H1 (cell line): ENCODE measurements at regions not wholly inside any gene's neighbourhood (a gene's known extent, or its start where the extent isn't known, plus 50 kb on each side); places are given as distances from the start of the nearest gene placed in this dataset.

ENCODE experiments used
- CTCF ChIA-PET: fragments of 300-600 bp; sonication (Branson Sonifier 250); formaldehyde crosslinking; loops from one replicate; lab custom pipeline; 2021; ENCODE audit not compliant: partially characterized antibody; lab: Charles Lee
- POLR2A ChIA-PET: fragments of 300-600 bp; sonication (Branson Sonifier 250); formaldehyde crosslinking; loops from one replicate; lab custom pipeline; 2021; ENCODE audit warnings: inconsistent platforms; ENCODE audit not compliant: partially characterized antibody; lab: Charles Lee
- DNase-seq, 2 experiments: peaks; one replicate each; pipeline versions ENCODE4 v3.0.0 to v3.0.0-alpha.2; 2010 to 2022; ENCODE audit warnings: low spot score in 2 of 2, low read depth in 1 of 2, mixed read lengths in 1 of 2
- FAIRE-seq: peaks from 2 replicates; lab custom pipeline; 2011; peaks lifted over from hg19 to GRCh38; lab: Jason Lieb, UNC
- H2AFZ ChIP-seq: 2 replicates; pipeline ENCODE4 v1.8.1; 2012; ENCODE audit warnings: low read length, inconsistent platforms
- H2AK5ac ChIP-seq: 2 replicates; pipeline ENCODE4 v1.6.1; 2013; ENCODE audit warnings: low read depth, low read length
- H2BK120ac ChIP-seq: replicated peaks from 2 replicates; pipeline ENCODE3; 2013; ENCODE audit warnings: low read depth, low read length, inconsistent platforms
- H2BK12ac ChIP-seq: 2 replicates; pipeline ENCODE4 v1.6.1; 2013; ENCODE audit warnings: low read depth, low read length
- H2BK15ac ChIP-seq: 2 replicates; pipeline ENCODE4 v1.6.1; 2013; ENCODE audit warnings: low read length
- H2BK20ac ChIP-seq: 2 replicates; pipeline ENCODE4 v1.6.1; 2013; ENCODE audit warnings: low read length
- H2BK5ac ChIP-seq: 2 replicates; pipeline ENCODE4 v1.6.1; 2013; ENCODE audit warnings: low read depth, low read length
- H3K14ac ChIP-seq: 2 replicates; pipeline ENCODE4 v1.6.1; 2013; ENCODE audit warnings: inconsistent platforms; ENCODE audit not compliant: insufficient read length
- H3K18ac ChIP-seq: 2 replicates; pipeline ENCODE4 v1.6.1; 2013; ENCODE audit warnings: low read length; ENCODE audit errors: extremely low read depth
- H3K23ac ChIP-seq: 2 replicates; pipeline ENCODE4 v1.6.1; 2013; ENCODE audit warnings: inconsistent platforms; ENCODE audit not compliant: insufficient read length
- H3K23me2 ChIP-seq: 2 replicates; pipeline ENCODE4 v1.6.1; 2013; ENCODE audit warnings: low read depth, low read length
- H3K27ac ChIP-seq: 2 replicates; pipeline ENCODE4 v1.6.1; 2011; ENCODE audit warnings: low read depth, low read length, inconsistent platforms
- H3K27me3 ChIP-seq, 4 experiments: replicated peaks in 1 of 4; 1 replicate in 1 of 4; 2 replicates in 3 of 4; pipeline versions ENCODE4 v1.6.1 to v1.8.1; 2011 to 2013; ENCODE audit warnings: low read length in 3 of 4, mild to moderate bottlenecking in 3 of 4, inconsistent platforms in 2 of 4, mixed read lengths in 2 of 4, moderate library complexity in 1 of 4; ENCODE audit not compliant: control insufficient read depth in 3 of 4, insufficient read depth in 3 of 4; ENCODE audit errors: extremely low read depth in 1 of 4
- H3K36me3 ChIP-seq, 4 experiments: 2 replicates each; pipeline versions ENCODE4 v1.6.1 to v1.8.1; 2011 to 2013; ENCODE audit warnings: mild to moderate bottlenecking in 4 of 4, low read length in 3 of 4, moderate library complexity in 2 of 4, control low read depth in 1 of 4, inconsistent platforms in 1 of 4; ENCODE audit not compliant: insufficient read depth in 4 of 4, control insufficient read depth in 2 of 4
- H3K4ac ChIP-seq: replicated peaks from 2 replicates; pipeline ENCODE3; 2013; ENCODE audit warnings: low read length, low read depth, mixed read lengths, inconsistent platforms; ENCODE audit not compliant: insufficient read length
- H3K4me1 ChIP-seq, 4 experiments: replicated peaks in 1 of 4; 1 replicate in 1 of 4; 2 replicates in 3 of 4; pipeline versions ENCODE4 v1.6.1 to v1.8.1; 2011 to 2013; ENCODE audit warnings: low read length in 3 of 4, inconsistent platforms in 2 of 4, mixed read lengths in 1 of 4; ENCODE audit not compliant: insufficient read depth in 4 of 4, control insufficient read depth in 3 of 4
- H3K4me2 ChIP-seq, 2 experiments: 2 replicates each; pipeline versions ENCODE4 v1.6.1 to v1.8.1; 2011 to 2013; ENCODE audit warnings: low read depth in 2 of 2, low read length in 2 of 2, control low read depth in 1 of 2, inconsistent platforms in 1 of 2, mild to moderate bottlenecking in 1 of 2; ENCODE audit not compliant: insufficient read depth in 1 of 2
- H3K4me3 ChIP-seq, 4 experiments: fragments of 200-600, 300-600 bp in 1 of 4; sonication (generic), shearing (Covaris generic), sonication (Bioruptor Twin) in 1 of 4; 2 replicates each; pipeline versions ENCODE4 v1.5.1 to v1.8.1; 2011 to 2016; ENCODE audit warnings: low read length in 4 of 4, low read depth in 3 of 4, control low read depth in 2 of 4, inconsistent platforms in 2 of 4, mild to moderate bottlenecking in 2 of 4, mixed read lengths in 1 of 4, moderate library complexity in 1 of 4; ENCODE audit not compliant: insufficient read depth in 2 of 4; ENCODE audit errors: extremely low read depth in 1 of 4
- H3K56ac ChIP-seq: replicated peaks from 2 replicates; pipeline ENCODE3; 2013; ENCODE audit warnings: low read depth, mild to moderate bottlenecking, mixed read lengths, low read length, inconsistent platforms; ENCODE audit not compliant: insufficient read length
- H3K79me1 ChIP-seq: 2 replicates; pipeline ENCODE4 v1.6.1; 2013; ENCODE audit warnings: low read depth, low read length, control low read depth
- H3K79me2 ChIP-seq, 2 experiments: 2 replicates each; pipeline versions ENCODE4 v1.6.1 to v1.8.1; 2012 to 2013; ENCODE audit warnings: low read length in 2 of 2, mild to moderate bottlenecking in 2 of 2, inconsistent platforms in 1 of 2; ENCODE audit not compliant: insufficient read depth in 2 of 2, control insufficient read depth in 1 of 2
- H3K9ac ChIP-seq, 4 experiments: replicated peaks in 1 of 4; 1 replicate in 1 of 4; 2 replicates in 3 of 4; pipeline versions ENCODE4 v1.6.1 to v1.8.1; 2011 to 2013; ENCODE audit warnings: low read depth in 3 of 4, low read length in 3 of 4, control low read depth in 2 of 4, mild to moderate bottlenecking in 2 of 4, moderate library complexity in 2 of 4, inconsistent platforms in 1 of 4; ENCODE audit errors: extremely low read depth in 1 of 4
- H3K9me3 ChIP-seq, 2 experiments: 2 replicates each; pipeline versions ENCODE4 v1.6.1 to v1.8.1; 2012 to 2013; ENCODE audit warnings: mild to moderate bottlenecking in 2 of 2, moderate library complexity in 2 of 2, control low read depth in 1 of 2, inconsistent platforms in 1 of 2, low read depth in 1 of 2, low read length in 1 of 2, mixed read lengths in 1 of 2; ENCODE audit not compliant: insufficient read depth in 2 of 2
- H4K20me1 ChIP-seq, 2 experiments: replicated peaks in 1 of 2; 2 replicates each; pipeline versions ENCODE3 to v1.8.1; 2011 to 2013; ENCODE audit warnings: inconsistent platforms in 2 of 2, low read length in 2 of 2, mild to moderate bottlenecking in 1 of 2; ENCODE audit not compliant: insufficient read depth in 2 of 2, control insufficient read depth in 1 of 2
- H4K5ac ChIP-seq: 2 replicates; pipeline ENCODE4 v1.6.1; 2013; ENCODE audit warnings: low read length, low read depth, mixed read lengths, inconsistent platforms; ENCODE audit not compliant: insufficient read length
- H4K8ac ChIP-seq: 2 replicates; pipeline ENCODE4 v1.8.0; 2013; ENCODE audit warnings: mild to moderate bottlenecking, moderate library complexity, low read length, inconsistent platforms; ENCODE audit not compliant: insufficient read depth; ENCODE audit errors: extremely low read depth
- H4K91ac ChIP-seq: replicated peaks from 2 replicates; pipeline ENCODE3; 2013; ENCODE audit warnings: low read length, mixed read lengths, inconsistent platforms; ENCODE audit not compliant: insufficient read length
- TCF12 ChIP-seq: IDR thresholded peaks from 2 replicates; pipeline ENCODE4 v1.6.1; 2011; ENCODE audit warnings: low read depth, mild to moderate bottlenecking, low read length
- WGBS, 2 experiments: shearing (Covaris generic) in 1 of 2; methylation state at CpG; one replicate each; pipeline versions ENCODE4 v1.1.6 to v1.1.7; 2013 to 2015; ENCODE audit warnings: low lambda C conversion rate in 2 of 2, mixed read lengths in 2 of 2, inconsistent platforms in 1 of 2, low coverage in 1 of 2, missing lambda C conversion rate in 1 of 2; ENCODE audit not compliant: insufficient replicate concordance in 2 of 2, insufficient coverage in 1 of 2, insufficient read length in 1 of 2; ENCODE audit errors: extremely low coverage in 1 of 2, missing lambda C conversion rate in 1 of 2; 5-methylcytosine and 5-hydroxymethylcytosine counted together

DNA sequence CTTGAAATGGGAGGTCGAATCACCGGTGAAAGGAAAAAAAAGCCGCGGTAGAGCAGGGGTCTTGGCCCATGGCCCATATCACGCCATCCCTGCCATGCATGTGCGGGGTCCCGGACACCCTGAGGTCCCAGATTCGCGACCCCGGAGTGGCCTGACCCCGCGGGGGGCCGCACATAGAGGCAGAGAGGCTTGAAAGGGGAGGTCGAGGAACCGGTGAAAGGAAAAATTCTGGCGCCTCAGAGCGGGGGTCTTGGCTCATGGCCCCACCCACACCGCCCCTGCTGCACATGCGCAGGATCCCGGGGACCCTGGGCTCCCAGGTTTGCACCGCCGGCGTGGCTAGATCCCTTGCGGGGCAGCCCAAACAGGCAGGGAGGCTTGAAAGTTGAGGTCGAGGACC is 319.8 kb downstream of the ALG10 start:
- Histone ChIP-seq H3K56ac (no peak overlapping the region), H3K23ac (no peak overlapping the region), H2BK120ac (no peak overlapping the region), H3K4me1 (no peaks in the 10 kb centered on the region), H2AK5ac (no peak overlapping the region), H4K8ac (no peak overlapping the region), H3K23me2 (no peaks in the 10 kb centered on the region), H3K27me3 (no peaks in the 10 kb centered on the region), H2BK5ac (no peak overlapping the region), H3K79me1 (no peaks in the 10 kb centered on the region), H4K5ac (no peak overlapping the region), H3K4me3 (no peak overlapping the region), H2AFZ (no peak overlapping the region), H3K4me2 (no peak overlapping the region), H4K20me1 (no peaks in the 10 kb centered on the region), H2BK15ac (no peak overlapping the region), H3K36me3 (peaks cover 0 to 7% (median 0%) of the 10 kb centered on the region in 4 experiments; a peak in 1 of 8 replicates), H3K9ac (no peak overlapping the region), H3K79me2 (no peaks in the 10 kb centered on the region), H4K91ac (no peak overlapping the region), H2BK20ac (no peak overlapping the region), H3K27ac (no peak overlapping the region), H3K18ac (no peak overlapping the region), H2BK12ac (no peak overlapping the region), H3K4ac (no peak overlapping the region), H3K9me3 (peaks cover 37 to 100% of the 10 kb centered on the region in 2 experiments), H3K14ac (no peak overlapping the region)
- TF ChIP-seq TCF12 = no peak
- 84% methylated on average over 21 of the region's 25 CpGs; no CpG with 5 or more reads in 1 of the 2 experiments for WGBS, 2 experiments
- CTCF ChIA-PET = no interaction called here
- no peak for DNase-seq
- no peak for FAIRE-seq
- POLR2A ChIA-PET = no interaction called here
